ENCODE measurements at regions not wholly inside any gene's neighbourhood (a gene's known extent, or its start where the extent isn't known, plus 50 kb on each side); places are given as distances from the start of the nearest gene placed in this dataset.

DNA sequence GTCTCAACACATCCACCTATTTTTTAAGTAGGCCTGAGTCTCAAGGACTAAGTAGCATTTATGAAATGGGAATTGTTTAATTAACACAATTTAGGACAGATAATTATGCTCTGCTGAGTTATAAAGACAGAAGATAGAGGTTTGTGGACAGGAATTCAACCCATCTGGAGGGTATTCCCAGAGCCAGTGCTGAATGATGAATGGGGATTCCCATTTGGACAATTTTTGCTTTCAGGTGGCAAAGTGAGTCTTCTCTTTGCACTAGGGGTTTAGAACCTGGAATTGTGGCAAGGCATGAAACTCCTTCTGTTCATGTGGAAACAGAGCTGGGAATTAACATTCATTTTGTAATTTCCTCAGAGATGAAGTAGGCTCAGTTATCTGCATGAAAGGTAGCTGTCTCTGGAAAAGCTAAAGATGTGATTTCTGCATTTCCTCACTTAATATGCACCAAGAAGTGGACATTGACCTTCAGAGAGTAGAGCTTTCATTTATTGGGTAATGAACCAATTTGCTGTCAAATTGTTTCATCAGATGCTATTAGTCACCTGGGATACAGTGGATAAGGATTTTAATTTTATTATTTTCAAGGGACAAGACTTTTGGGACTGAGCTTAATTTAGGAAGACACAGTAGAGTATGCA lies 212.1 kb upstream of the NRXN1 start:
- no peaks in the 10 kb centered on the region for H3K36me3 Mint-ChIP-seq
- H3K27ac Mint-ChIP-seq: no peak overlapping the region
- no peaks in the 10 kb centered on the region for H3K27me3 Mint-ChIP-seq
- no peak overlapping the region for H3K4me3 Mint-ChIP-seq
- H3K9me3 Mint-ChIP-seq: peaks cover 0 to 3% (median 0%) of the 10 kb centered on the region in 3 donors
- no peaks in the 10 kb centered on the region for H3K4me1 Mint-ChIP-seq

DNA sequence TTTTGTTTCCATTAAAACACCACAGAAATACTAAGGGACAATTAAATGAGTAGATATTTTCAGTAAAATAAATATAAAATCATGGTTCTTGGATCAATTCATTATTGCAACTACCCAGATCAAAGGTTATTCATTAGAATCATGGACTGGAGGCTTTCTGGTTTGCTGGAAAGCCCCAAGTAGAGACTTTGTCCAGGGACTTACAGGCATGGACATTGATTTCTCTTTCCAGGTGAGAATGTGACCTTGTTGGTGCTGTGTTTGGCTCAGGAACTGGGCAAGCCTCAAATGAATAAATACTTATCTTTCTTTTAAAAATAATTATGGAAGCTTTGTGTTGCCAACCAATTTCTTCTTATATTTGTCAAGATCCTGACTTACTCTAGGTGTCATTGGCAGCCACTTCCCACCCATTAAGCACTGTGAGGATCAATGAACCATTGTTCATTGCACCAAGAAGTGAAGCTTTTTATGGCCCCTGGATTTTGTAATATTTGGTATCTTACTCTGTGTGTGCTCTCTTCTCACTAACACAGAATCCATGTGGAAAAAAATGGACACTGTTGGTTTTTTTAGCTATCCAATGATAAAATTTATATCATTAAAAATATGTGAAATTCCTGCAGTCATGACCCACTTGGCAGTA lies 205.8 kb upstream of the NRXN1 start:
- H3K36me3 Mint-ChIP-seq: peaks cover 1% of the 10 kb centered on the region
- no peak overlapping the region for H3K27ac Mint-ChIP-seq
- H3K4me1 Mint-ChIP-seq: no peaks in the 10 kb centered on the region
- H3K4me3 Mint-ChIP-seq: no peak overlapping the region
- no peaks in the 10 kb centered on the region for H3K27me3 Mint-ChIP-seq
- H3K9me3 Mint-ChIP-seq: peaks cover 2 to 23% (median 6%) of the 10 kb centered on the region in 3 donors

DNA sequence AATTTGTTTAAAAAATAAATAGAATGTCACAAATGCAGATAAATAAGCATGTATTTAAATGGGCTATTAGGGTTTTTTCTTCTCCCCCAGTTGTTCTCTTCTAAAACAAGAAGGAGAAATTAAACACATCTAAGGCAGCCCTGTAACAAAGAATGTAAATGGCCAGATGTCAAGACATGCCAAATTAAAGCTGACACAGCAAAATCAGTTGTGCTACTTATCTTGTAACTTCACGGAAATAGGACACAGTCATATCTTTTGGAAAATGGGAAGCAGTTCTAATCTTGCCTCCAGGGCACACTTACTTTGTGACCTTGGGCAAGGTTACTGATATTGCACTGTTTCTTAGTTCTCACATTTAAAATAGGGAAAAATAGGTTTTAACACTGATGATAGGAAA lies 200.1 kb upstream of the NRXN1 start:
- no peaks in the 10 kb centered on the region for H3K27me3 Mint-ChIP-seq
- no peaks in the 10 kb centered on the region for H3K4me1 Mint-ChIP-seq
- no peak overlapping the region for H3K27ac Mint-ChIP-seq
- peaks cover 5 to 22% (median 9%) of the 10 kb centered on the region in 3 donors for H3K9me3 Mint-ChIP-seq
- peaks cover 1% of the 10 kb centered on the region for H3K36me3 Mint-ChIP-seq
- no peak overlapping the region for H3K4me3 Mint-ChIP-seq

DNA sequence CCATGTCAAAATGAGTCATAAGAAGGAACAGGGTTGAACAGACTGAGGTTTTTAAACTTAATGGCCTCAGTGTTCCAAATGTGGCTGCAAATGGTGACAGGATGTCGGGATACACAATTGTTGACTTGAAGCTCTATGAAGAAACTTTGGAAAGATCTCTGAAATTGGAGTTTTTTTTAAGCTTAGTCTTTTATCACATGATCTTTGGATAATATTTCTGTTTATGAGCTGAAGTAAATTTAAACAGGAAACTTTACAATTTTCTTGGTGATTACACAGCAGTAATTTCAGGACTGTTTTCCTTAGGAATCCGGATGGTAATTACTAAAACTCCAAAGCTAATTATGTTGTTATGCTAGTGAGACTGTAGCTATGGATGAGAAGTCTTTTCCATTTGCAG lies 199.1 kb upstream of the NRXN1 start:
- Mint-ChIP-seq H3K9me3 (peaks cover 5 to 19% (median 9%) of the 10 kb centered on the region in 3 donors), H3K4me1 (no peaks in the 10 kb centered on the region), H3K27ac (no peak overlapping the region), H3K4me3 (no peak overlapping the region), H3K36me3 (peaks cover 1% of the 10 kb centered on the region), H3K27me3 (no peaks in the 10 kb centered on the region)

DNA sequence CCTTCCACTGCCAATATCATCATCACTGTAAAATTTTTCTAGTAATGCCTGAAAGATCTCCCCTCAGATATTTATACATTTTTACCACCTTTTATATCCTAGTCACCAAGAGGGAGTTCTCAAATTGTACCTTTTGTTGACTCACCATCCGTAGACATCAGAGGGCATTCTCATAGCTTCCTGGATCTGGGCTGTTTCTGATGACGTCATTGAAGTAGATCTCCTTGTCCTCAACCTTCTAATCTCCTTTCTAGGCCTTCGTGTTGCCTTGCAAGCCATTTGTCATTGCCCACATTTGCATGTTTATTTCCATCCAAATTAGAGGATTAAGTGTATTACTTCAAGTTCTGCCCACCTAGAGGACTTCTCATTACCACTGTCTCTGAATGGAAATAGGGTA lies 193.4 kb upstream of the NRXN1 start:
- no peak overlapping the region for H3K4me3 Mint-ChIP-seq
- H3K9me3 Mint-ChIP-seq: peaks cover 2 to 8% (median 5%) of the 10 kb centered on the region in 3 donors
- H3K27ac Mint-ChIP-seq: no peak overlapping the region
- no peaks in the 10 kb centered on the region for H3K36me3 Mint-ChIP-seq
- no peaks in the 10 kb centered on the region for H3K27me3 Mint-ChIP-seq
- no peaks in the 10 kb centered on the region for H3K4me1 Mint-ChIP-seq

DNA sequence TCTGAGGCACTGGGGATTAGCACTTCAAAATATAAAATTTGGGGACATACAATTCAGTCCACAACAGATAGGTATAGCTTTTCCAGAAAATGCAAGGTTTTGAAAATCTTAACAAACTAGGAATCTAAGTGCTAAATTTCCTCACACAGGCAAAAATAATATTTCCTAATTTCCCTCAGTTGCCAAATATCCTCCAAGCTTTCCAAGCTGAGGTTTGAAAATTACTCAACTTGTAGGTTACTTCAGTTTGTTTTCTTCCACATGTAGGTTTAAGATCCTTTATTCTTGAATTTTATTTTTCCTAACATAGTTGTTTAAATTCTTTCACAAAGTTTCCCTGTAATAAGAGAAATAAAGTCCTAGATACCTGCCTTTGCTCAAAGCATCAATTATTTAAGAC lies 192.9 kb upstream of the NRXN1 start:
- Mint-ChIP-seq H3K36me3 (no peaks in the 10 kb centered on the region), H3K4me1 (no peaks in the 10 kb centered on the region), H3K27me3 (no peaks in the 10 kb centered on the region), H3K27ac (no peak overlapping the region), H3K9me3 (peaks cover 2 to 8% (median 5%) of the 10 kb centered on the region in 3 donors), H3K4me3 (no peak overlapping the region)

DNA sequence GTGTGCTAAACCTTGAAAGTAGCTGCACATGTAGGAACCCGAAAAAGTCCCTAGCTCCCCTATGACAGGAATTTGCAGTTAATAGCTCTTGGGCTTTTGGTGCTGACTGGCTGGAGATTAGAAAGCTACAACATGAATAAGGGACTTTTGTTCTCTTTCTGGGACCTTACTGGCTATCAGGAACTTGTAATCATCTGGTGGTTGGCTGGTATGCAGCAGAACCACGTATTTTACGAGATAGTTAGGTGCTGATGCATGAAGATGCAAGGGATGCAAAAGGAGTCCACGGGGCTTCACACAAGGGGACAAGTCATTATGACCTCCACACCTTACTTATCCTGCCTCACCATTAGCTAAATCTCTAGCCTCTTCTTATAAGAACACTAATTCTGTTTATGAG lies 190.2 kb upstream of the NRXN1 start:
- H3K36me3 Mint-ChIP-seq: no peaks in the 10 kb centered on the region
- H3K27ac Mint-ChIP-seq: no peak overlapping the region
- H3K27me3 Mint-ChIP-seq: no peaks in the 10 kb centered on the region
- peaks cover 0 to 13% (median 11%) of the 10 kb centered on the region in 3 donors for H3K9me3 Mint-ChIP-seq
- H3K4me1 Mint-ChIP-seq: no peaks in the 10 kb centered on the region
- no peak overlapping the region for H3K4me3 Mint-ChIP-seq

DNA sequence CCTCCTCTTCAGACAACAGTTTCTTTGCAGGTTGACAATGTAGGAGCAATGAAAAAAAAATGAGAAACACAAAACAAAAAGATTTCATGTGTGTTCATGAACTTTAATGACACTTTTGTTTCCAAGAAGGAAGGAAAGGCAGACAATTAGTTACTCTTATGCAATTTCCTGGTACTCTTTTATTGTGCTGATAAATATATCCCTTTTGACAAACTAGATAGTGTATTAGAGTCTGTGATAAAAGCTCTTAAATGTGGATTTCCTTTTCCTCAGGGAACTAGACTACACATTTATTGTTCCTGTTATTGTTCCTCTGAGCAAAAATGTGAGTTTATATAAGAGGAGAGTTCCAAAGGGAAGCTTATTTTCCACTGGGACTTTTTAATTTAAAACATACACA lies 188.7 kb upstream of the NRXN1 start:
- no peak overlapping the region for H3K27ac Mint-ChIP-seq
- H3K9me3 Mint-ChIP-seq: peaks cover 0 to 13% (median 10%) of the 10 kb centered on the region in 3 donors
- no peaks in the 10 kb centered on the region for H3K27me3 Mint-ChIP-seq
- no peak overlapping the region for H3K4me3 Mint-ChIP-seq
- H3K36me3 Mint-ChIP-seq: no peaks in the 10 kb centered on the region
- H3K4me1 Mint-ChIP-seq: no peaks in the 10 kb centered on the region

DNA sequence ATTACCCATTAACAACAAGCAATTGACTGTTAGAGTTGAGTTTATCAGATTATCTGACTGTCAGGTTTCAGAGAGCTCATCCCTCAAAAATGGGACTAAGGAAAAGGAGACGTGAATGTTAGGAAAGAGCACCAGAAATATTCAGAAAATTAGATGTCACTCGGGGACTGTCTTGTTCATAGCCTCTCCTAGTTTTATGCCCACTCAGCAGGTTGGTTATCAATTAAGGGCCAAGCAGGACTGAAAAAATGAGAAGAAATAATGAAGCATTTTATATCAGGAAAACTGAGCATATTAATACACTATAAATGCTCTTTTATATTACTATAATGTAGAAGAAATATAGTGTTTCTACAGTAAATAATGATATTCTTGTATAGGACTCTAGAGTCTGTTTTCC lies 188.1 kb upstream of the NRXN1 start:
- Mint-ChIP-seq H3K36me3 (no peaks in the 10 kb centered on the region), H3K27ac (no peak overlapping the region), H3K4me3 (no peak overlapping the region), H3K4me1 (no peaks in the 10 kb centered on the region), H3K27me3 (no peaks in the 10 kb centered on the region), H3K9me3 (peaks cover 0 to 13% (median 7%) of the 10 kb centered on the region in 3 donors)

DNA sequence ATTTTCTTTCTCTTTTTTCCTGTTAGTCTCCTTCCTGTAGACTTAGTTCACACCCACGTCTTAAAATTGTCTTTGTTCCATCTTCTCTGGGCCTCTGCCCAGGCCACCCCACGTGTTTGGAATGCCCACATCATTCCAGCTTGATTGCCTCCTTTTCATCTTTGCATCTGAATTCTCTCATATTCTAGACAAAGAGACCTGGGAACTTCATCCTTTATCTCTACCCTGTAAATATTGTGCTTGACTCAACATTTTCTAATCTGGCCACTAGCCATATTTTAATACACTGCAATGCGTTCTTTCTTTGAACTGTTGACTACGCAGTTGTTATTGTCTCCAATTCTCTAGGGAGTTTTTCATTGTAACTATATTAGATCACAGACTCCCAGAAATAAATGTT lies 187.5 kb upstream of the NRXN1 start:
- Mint-ChIP-seq H3K36me3 (no peaks in the 10 kb centered on the region), H3K27ac (no peak overlapping the region), H3K4me3 (no peak overlapping the region), H3K27me3 (no peaks in the 10 kb centered on the region), H3K4me1 (no peaks in the 10 kb centered on the region), H3K9me3 (peaks cover 0 to 13% (median 7%) of the 10 kb centered on the region in 3 donors)

DNA sequence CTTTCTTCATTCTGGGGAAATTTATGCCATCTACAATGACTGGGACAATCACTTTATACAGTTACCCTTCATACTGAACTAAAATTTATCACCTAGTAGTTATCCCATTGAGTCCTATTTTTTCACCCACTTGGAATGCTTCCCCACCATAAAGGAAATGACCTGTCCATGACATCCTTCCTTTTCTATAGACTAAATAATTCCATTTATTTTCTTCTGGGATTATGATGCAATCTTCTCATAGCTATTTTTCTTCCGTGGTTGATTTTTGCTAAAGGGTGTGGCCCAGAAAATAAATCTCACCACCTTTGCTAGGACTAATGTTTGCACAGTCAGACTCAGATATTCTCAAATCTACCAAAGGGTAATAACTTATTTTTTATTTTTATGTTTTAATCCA lies 186.1 kb upstream of the NRXN1 start:
- Mint-ChIP-seq H3K27ac (no peak overlapping the region), H3K4me1 (no peaks in the 10 kb centered on the region), H3K27me3 (no peaks in the 10 kb centered on the region), H3K9me3 (peaks cover 0 to 11% (median 7%) of the 10 kb centered on the region in 3 donors), H3K4me3 (no peak overlapping the region), H3K36me3 (no peaks in the 10 kb centered on the region)

DNA sequence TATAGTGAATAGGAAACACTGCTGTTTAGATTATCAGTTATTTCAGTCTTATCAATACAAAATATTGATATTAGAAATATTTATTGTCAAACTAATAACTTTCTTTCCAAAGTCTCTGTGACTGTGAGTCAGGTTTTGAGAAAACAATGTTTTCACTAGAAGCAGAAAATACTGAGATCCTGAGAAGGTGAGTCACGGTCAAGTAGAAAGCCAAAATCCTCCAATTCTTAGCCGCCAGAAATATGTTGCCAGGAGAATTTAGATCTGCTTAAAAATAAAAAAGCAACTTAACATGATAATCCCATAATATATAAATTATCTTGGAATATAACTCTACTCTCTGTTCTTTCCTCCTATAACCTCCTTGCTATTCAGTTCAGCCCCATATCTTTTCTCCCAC lies 181.9 kb upstream of the NRXN1 start:
- Mint-ChIP-seq H3K4me3 (no peak overlapping the region), H3K9me3 (peaks cover 3 to 13% (median 4%) of the 10 kb centered on the region in 3 donors), H3K27ac (no peak overlapping the region), H3K27me3 (no peaks in the 10 kb centered on the region), H3K4me1 (no peaks in the 10 kb centered on the region), H3K36me3 (no peaks in the 10 kb centered on the region)

DNA sequence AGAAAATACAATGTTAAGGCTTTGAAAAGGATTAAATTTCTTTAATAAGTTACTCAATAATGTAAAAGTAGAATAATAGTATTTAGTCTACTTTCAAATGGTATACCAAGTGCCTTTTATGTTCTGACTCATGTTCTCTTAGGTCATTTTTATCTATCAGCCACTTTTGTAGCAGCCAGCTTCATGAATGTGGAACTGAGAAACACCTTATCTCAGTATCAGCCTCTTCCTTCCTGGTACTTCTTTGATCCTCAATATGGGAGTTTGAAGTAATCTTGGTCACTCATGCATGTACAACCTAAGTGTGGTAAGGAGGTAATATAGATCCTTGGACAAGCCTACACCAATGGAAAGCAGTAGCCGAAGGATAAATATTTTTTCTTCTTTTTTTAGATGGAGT lies 180.4 kb upstream of the NRXN1 start:
- Mint-ChIP-seq H3K27ac (no peak overlapping the region), H3K27me3 (no peaks in the 10 kb centered on the region), H3K9me3 (peaks cover 0 to 13% (median 4%) of the 10 kb centered on the region in 3 donors), H3K36me3 (peaks cover 1% of the 10 kb centered on the region), H3K4me1 (no peaks in the 10 kb centered on the region), H3K4me3 (no peak overlapping the region)

DNA sequence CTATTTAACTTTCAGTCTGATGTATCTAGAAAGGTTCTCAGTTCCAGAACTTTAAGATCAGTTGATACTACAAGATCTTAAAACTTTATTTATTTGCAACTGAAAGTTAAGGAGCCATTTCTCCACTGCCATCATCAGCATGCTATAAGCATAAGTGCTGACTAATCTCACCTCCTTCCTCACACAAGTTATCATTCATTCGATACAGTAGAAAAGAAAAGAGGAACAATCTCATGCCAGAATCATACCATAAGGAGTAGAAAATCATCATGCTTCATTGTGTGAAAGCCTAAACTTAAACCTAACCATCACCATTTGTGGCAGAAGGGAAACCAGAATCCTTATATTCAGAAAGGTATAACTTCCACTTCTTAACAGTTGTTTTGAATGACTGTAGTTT lies 176.6 kb upstream of the NRXN1 start:
- H3K9me3 Mint-ChIP-seq: peaks cover 1 to 12% (median 8%) of the 10 kb centered on the region in 3 donors
- no peaks in the 10 kb centered on the region for H3K27me3 Mint-ChIP-seq
- H3K27ac Mint-ChIP-seq: no peak overlapping the region
- no peaks in the 10 kb centered on the region for H3K4me1 Mint-ChIP-seq
- H3K4me3 Mint-ChIP-seq: no peak overlapping the region
- H3K36me3 Mint-ChIP-seq: peaks cover 1% of the 10 kb centered on the region

DNA sequence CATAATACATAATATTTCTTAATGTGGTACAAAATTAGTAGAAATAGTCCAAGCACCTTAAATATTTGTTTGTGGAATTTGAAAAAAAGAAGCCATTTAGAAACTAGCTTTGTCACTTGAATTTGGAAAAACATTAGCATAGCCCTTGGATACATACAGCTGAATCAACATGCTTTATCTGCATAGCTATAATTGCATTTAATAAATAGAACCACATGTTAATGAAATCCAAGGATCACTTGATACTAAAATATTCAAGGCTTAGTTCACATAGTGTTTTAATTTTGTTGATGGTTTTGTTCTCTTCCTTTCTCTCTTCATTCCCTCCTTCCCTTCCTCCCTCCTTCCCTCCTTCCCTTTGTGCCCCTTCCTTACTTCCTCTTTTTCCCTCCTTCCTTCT lies 169.4 kb upstream of the NRXN1 start:
- Mint-ChIP-seq H3K4me3 (no peak overlapping the region), H3K9me3 (peaks cover 3 to 4% (median 3%) of the 10 kb centered on the region in 3 donors), H3K27ac (no peak overlapping the region), H3K36me3 (no peaks in the 10 kb centered on the region), H3K4me1 (no peaks in the 10 kb centered on the region), H3K27me3 (no peaks in the 10 kb centered on the region)

DNA sequence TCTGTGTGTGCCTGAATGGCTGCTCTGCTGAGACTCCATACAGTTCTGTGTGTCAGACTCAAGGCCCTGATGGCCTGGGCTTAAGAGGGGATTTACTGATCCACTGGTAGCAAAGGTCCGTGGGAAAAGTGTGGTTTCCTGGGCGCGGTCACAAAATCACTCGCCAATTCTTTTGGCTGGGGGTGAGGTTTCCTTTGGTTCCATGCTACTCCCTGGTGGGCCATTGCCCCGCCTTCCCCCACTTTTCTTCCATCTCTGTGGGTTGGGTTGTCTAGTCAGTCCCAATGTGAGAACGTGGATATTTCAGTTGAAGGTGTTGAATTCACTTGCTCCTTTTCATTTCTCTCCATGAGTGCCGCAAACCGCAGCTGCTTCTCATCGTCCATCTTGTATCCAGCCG lies 162.7 kb upstream of the NRXN1 start:
- peaks cover 2% of the 10 kb centered on the region for H3K36me3 Mint-ChIP-seq

More for the DNA sequence above, 162.7 kb upstream of the NRXN1 start:
- no peaks in the 10 kb centered on the region for H3K27me3 Mint-ChIP-seq
- H3K4me3 Mint-ChIP-seq: no peak overlapping the region
- no peak overlapping the region for H3K27ac Mint-ChIP-seq
- H3K9me3 Mint-ChIP-seq: peaks cover 7 to 16% (median 7%) of the 10 kb centered on the region in 3 donors
- no peaks in the 10 kb centered on the region for H3K4me1 Mint-ChIP-seq

Data from IgD-negative memory B cell (primary cell).